WTC11 (cell line): ENCODE measurements at regions not wholly inside any gene's neighbourhood (a gene's known extent, or its start where the extent isn't known, plus 50 kb on each side); places are given as distances from the start of the nearest gene placed in this dataset.

ENCODE experiments used
- ATAC-seq: fragments of 200-7000 bp; cut with Tn5 transposase; 2 replicates; pipeline ENCODE4 v1.10.0; 2021; ENCODE audit warnings: mild to moderate bottlenecking, moderate library complexity
- CTCF ChIA-PET: fragments of 300-600 bp; sonication (Branson Sonifier 250); formaldehyde crosslinking; loops from one replicate; lab custom pipeline; 2021; ENCODE audit warnings: antibody characterized with exemption; lab: Charles Lee
- POLR2A ChIA-PET: fragments of 350-600 bp; sonication (Branson Sonifier 250); formaldehyde crosslinking; loops from one replicate; lab custom pipeline; 2021; ENCODE audit warnings: antibody characterized with exemption; lab: Charles Lee
- DNase-seq: peaks from one replicate; pipeline ENCODE4 v3.0.0; 2021; ENCODE audit warnings: low spot score
- H3K27ac Mint-ChIP-seq: 2 replicates; pipeline ENCODE4 v1.8.0; 2021; ENCODE audit warnings: mixed read lengths
- H3K27me3 Mint-ChIP-seq: 2 replicates; pipeline ENCODE4 v1.8.0; 2021; ENCODE audit warnings: low read depth, mild to moderate bottlenecking, moderate library complexity, mixed read lengths
- H3K36me3 Mint-ChIP-seq: 2 replicates; pipeline ENCODE4 v1.8.0; 2021; ENCODE audit warnings: mixed read lengths
- H3K4me1 Mint-ChIP-seq: 2 replicates; pipeline ENCODE4 v1.8.0; 2022; ENCODE audit warnings: mixed read lengths
- H3K4me3 Mint-ChIP-seq: 2 replicates; pipeline ENCODE4 v1.8.0; 2021; ENCODE audit warnings: mild to moderate bottlenecking, moderate library complexity, mixed read lengths
- H3K9me3 Mint-ChIP-seq: 2 replicates; pipeline ENCODE4 v1.8.0; 2021; ENCODE audit warnings: mixed read lengths
- ATF1 ChIP-seq: sonication (generic); formaldehyde crosslinking; IDR thresholded peaks from 2 replicates; pipeline ENCODE4 v1.8.1; 2023; ENCODE audit warnings: mild to moderate bottlenecking, moderate library complexity, missing genetic modification reagents
- ELF4 ChIP-seq: sonication (generic); formaldehyde crosslinking; IDR thresholded peaks from 2 replicates; pipeline ENCODE4 v1.8.1; 2022; ENCODE audit warnings: low read depth, mild to moderate bottlenecking, moderate library complexity, missing genetic modification reagents
- FOXK1 ChIP-seq: sonication (generic); formaldehyde crosslinking; IDR thresholded peaks from 2 replicates; pipeline ENCODE4 v1.8.0; 2022; ENCODE audit warnings: mild to moderate bottlenecking, moderate library complexity, missing genetic modification reagents
- KAT7 ChIP-seq: sonication (generic); formaldehyde crosslinking; IDR thresholded peaks from 2 replicates; pipeline ENCODE4 v1.8.1; 2023; ENCODE audit warnings: missing genetic modification reagents, mild to moderate bottlenecking, borderline replicate concordance
- MAX ChIP-seq: sonication (generic); formaldehyde crosslinking; IDR thresholded peaks from 2 replicates; pipeline ENCODE4 v1.8.0; 2022; ENCODE audit warnings: mild to moderate bottlenecking, missing genetic modification reagents
- NFATC4 ChIP-seq: fragments of 250-450 bp; sonication (Bioruptor Pico); IDR thresholded peaks from 2 replicates; pipeline ENCODE4 v1.9.0; 2021; ENCODE audit warnings: mild to moderate bottlenecking
- NFYB ChIP-seq: sonication (generic); formaldehyde crosslinking; conservative IDR thresholded peaks from 2 replicates; pipeline ENCODE4 v1.8.0; 2022; ENCODE audit warnings: low read depth, missing genetic modification reagents
- RORB ChIP-seq: fragments of 250-450 bp; sonication (Bioruptor Pico); IDR thresholded peaks from 2 replicates; pipeline ENCODE4 v1.9.0; 2021; ENCODE audit warnings: mild to moderate bottlenecking
- TCF7 ChIP-seq: sonication (generic); formaldehyde crosslinking; IDR thresholded peaks from 2 replicates; pipeline ENCODE4 v1.8.0; 2022; ENCODE audit warnings: mild to moderate bottlenecking, low read depth, missing genetic modification reagents, moderate library complexity
- TEAD1 ChIP-seq: sonication (generic); formaldehyde crosslinking; IDR thresholded peaks from 2 replicates; pipeline ENCODE4 v1.8.0; 2022; ENCODE audit warnings: mild to moderate bottlenecking, missing genetic modification reagents
- USF1 ChIP-seq: sonication (generic); formaldehyde crosslinking; IDR thresholded peaks from 2 replicates; pipeline ENCODE4 v1.8.0; 2022; ENCODE audit warnings: mild to moderate bottlenecking, missing genetic modification reagents
- ZMAT4 ChIP-seq: fragments of 250-450 bp; sonication (Bioruptor Pico); IDR thresholded peaks from 2 replicates; pipeline ENCODE4 v1.9.0; 2021; ENCODE audit warnings: mild to moderate bottlenecking
- ZNF138 ChIP-seq: sonication (generic); formaldehyde crosslinking; conservative IDR thresholded peaks from 2 replicates; pipeline ENCODE4 v1.8.1; 2022; ENCODE audit warnings: mild to moderate bottlenecking, moderate library complexity, missing genetic modification reagents
- ZNF219 ChIP-seq: sonication (generic); formaldehyde crosslinking; IDR thresholded peaks from 2 replicates; pipeline ENCODE4 v1.8.0; 2023; ENCODE audit warnings: missing genetic modification reagents, mild to moderate bottlenecking, borderline replicate concordance
- ZNF512 ChIP-seq: sonication (generic); formaldehyde crosslinking; IDR thresholded peaks from 2 replicates; pipeline ENCODE4 v1.8.1; 2022; ENCODE audit warnings: missing genetic modification reagents, borderline replicate concordance
- ZNF671 ChIP-seq: fragments of 250-450 bp; sonication (Bioruptor Pico); IDR thresholded peaks from 2 replicates; pipeline ENCODE4 v1.8.0; 2021; ENCODE audit warnings: mild to moderate bottlenecking
- TF ChIP-seq, protein P1 (sequence below): sonication (generic); formaldehyde crosslinking; IDR thresholded peaks from 2 replicates; pipeline ENCODE4 v1.8.1; 2023; ENCODE audit warnings: mild to moderate bottlenecking, missing genetic modification reagents, moderate library complexity
- TF ChIP-seq, protein P2 (sequence below): sonication (generic); formaldehyde crosslinking; IDR thresholded peaks from 2 replicates; pipeline ENCODE4 v1.8.1; 2023; ENCODE audit warnings: mild to moderate bottlenecking, missing genetic modification reagents
- TF ChIP-seq, protein P3 (sequence below): sonication (generic); formaldehyde crosslinking; IDR thresholded peaks from 2 replicates; pipeline ENCODE4 v1.8.0; 2022; ENCODE audit warnings: mild to moderate bottlenecking, missing genetic modification reagents
- TF ChIP-seq, protein P4 (sequence below): fragments of 200-600 bp; IDR thresholded peaks from 2 replicates; pipeline ENCODE4 v1.8.0; 2022; ENCODE audit warnings: antibody characterized with exemption
- TF ChIP-seq, protein P5 (sequence below): sonication (generic); formaldehyde crosslinking; IDR thresholded peaks from 2 replicates; pipeline ENCODE4 v1.8.1; 2023; ENCODE audit warnings: mild to moderate bottlenecking, missing genetic modification reagents, borderline replicate concordance

DNA sequence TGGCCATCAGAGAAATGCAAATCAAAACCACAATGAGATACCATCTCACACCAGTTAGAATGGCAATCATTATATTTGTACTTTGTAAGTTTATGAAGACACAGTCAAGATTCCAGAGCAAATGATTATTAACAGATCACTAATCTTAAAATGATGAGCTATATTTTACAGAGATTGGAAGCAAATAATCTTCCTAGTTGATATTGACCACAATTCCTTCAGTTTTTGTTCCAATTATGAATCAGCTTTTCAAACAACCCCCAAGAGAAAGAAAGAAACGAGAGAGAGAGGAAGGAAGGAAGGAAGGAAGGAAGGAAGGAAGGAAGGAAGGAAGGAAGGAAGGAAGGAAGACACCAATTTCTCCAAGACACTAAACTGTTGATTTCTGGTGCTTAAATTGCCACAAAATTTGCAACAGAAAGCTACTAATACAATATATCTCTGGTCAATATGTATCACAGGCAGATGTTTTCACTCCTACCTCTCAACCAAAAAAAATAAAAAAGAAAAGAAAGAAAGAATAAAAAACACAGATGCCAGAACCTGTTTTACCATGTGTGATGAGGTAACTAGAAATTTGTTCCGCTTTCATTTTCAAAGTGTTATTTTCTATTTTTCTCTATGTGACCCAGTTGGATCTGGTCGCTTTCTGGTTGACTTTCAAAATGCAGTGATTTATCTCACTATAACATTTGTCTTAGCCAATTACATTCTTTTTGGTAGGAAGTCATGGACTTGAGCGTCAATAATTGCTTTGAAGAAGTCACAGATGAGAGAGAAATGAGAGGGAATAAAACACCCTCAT lies 1609.6 kb downstream of the SI start:
- no peak overlapping the region for H3K27ac Mint-ChIP-seq
- DNase-seq (no peak), ATAC-seq (no peak)
- no peaks in the 10 kb centered on the region for H3K27me3 Mint-ChIP-seq
- no peaks in the 10 kb centered on the region for H3K4me1 Mint-ChIP-seq
- POLR2A ChIA-PET = no interaction called here
- CTCF ChIA-PET = no interaction called here
- H3K36me3 Mint-ChIP-seq = no peaks in the 10 kb centered on the region; the same call in 1 of the 2 replicates
- H3K9me3 Mint-ChIP-seq = peaks cover 19% of the 10 kb centered on the region
- TF ChIP-seq TCF7 (CRISPR knock-in tag) (no peak), USF1 (CRISPR knock-in tag) (no peak), ZNF219 (CRISPR knock-in tag) (no peak), ZMAT4 (CRISPR knock-in tag) (no peak), ZNF671 (CRISPR knock-in tag) (no peak), ZNF138 (CRISPR knock-in tag) (no peak), NFATC4 (CRISPR knock-in tag) (no peak), KAT7 (CRISPR knock-in tag) (no peak), MAX (CRISPR knock-in tag) (no peak), NFYB (no peak), ZNF512 (no peak), ATF1 (CRISPR knock-in tag) (no peak), TEAD1 (CRISPR knock-in tag) (no peak)
- TF ChIP-seq, protein P1, sequence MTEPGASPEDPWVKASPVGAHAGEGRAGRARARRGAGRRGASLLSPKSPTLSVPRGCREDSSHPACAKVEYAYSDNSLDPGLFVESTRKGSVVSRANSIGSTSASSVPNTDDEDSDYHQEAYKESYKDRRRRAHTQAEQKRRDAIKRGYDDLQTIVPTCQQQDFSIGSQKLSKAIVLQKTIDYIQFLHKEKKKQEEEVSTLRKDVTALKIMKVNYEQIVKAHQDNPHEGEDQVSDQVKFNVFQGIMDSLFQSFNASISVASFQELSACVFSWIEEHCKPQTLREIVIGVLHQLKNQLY (CRISPR knock-in tag) = no peak
- TF ChIP-seq, protein P2, sequence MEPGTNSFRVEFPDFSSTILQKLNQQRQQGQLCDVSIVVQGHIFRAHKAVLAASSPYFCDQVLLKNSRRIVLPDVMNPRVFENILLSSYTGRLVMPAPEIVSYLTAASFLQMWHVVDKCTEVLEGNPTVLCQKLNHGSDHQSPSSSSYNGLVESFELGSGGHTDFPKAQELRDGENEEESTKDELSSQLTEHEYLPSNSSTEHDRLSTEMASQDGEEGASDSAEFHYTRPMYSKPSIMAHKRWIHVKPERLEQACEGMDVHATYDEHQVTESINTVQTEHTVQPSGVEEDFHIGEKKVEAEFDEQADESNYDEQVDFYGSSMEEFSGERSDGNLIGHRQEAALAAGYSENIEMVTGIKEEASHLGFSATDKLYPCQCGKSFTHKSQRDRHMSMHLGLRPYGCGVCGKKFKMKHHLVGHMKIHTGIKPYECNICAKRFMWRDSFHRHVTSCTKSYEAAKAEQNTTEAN (CRISPR knock-in tag) = no peak
- TF ChIP-seq, protein P3, sequence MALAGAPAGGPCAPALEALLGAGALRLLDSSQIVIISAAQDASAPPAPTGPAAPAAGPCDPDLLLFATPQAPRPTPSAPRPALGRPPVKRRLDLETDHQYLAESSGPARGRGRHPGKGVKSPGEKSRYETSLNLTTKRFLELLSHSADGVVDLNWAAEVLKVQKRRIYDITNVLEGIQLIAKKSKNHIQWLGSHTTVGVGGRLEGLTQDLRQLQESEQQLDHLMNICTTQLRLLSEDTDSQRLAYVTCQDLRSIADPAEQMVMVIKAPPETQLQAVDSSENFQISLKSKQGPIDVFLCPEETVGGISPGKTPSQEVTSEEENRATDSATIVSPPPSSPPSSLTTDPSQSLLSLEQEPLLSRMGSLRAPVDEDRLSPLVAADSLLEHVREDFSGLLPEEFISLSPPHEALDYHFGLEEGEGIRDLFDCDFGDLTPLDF (CRISPR knock-in tag) = no peak
- H3K4me3 Mint-ChIP-seq = no peak overlapping the region

DNA sequence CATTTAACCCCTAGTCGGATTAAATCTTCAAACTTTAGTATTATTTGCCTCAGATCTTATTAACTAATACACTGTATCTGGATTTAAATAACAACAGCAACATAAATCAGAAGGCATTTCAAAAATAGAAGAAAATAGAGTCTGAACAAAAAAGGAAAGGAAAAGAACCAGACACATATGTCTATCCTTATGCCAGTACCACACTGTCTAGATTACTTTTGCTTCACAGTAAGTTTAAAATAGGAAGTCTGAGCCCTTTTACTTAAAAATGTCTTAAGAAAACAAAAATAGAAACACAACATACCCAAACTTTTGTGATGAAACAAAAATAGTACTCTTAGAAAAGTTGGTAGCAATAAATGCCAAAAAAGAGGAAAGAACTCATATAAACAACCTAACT lies 1615.8 kb downstream of the SI start:
- H3K9me3 Mint-ChIP-seq = peaks cover 16% of the 10 kb centered on the region
- POLR2A ChIA-PET = no interaction called here
- no peaks in the 10 kb centered on the region for H3K4me1 Mint-ChIP-seq
- H3K27ac Mint-ChIP-seq = no peak overlapping the region
- ATAC-seq (no peak), DNase-seq (no peak)
- H3K4me3 Mint-ChIP-seq = no peak overlapping the region
- H3K36me3 Mint-ChIP-seq = no peaks in the 10 kb centered on the region
- CTCF ChIA-PET = no interaction called here
- H3K27me3 Mint-ChIP-seq = no peaks in the 10 kb centered on the region
- no peak for TF ChIP-seq ZNF512
- TF ChIP-seq RORB (CRISPR knock-in tag) = no peak
- TF ChIP-seq NFATC4 (CRISPR knock-in tag) = no peak
- TF ChIP-seq, protein P4, sequence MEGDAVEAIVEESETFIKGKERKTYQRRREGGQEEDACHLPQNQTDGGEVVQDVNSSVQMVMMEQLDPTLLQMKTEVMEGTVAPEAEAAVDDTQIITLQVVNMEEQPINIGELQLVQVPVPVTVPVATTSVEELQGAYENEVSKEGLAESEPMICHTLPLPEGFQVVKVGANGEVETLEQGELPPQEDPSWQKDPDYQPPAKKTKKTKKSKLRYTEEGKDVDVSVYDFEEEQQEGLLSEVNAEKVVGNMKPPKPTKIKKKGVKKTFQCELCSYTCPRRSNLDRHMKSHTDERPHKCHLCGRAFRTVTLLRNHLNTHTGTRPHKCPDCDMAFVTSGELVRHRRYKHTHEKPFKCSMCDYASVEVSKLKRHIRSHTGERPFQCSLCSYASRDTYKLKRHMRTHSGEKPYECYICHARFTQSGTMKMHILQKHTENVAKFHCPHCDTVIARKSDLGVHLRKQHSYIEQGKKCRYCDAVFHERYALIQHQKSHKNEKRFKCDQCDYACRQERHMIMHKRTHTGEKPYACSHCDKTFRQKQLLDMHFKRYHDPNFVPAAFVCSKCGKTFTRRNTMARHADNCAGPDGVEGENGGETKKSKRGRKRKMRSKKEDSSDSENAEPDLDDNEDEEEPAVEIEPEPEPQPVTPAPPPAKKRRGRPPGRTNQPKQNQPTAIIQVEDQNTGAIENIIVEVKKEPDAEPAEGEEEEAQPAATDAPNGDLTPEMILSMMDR = no peak
- TF ChIP-seq FOXK1 (CRISPR knock-in tag) = no peak
- no peak for TF ChIP-seq ELF4 (CRISPR knock-in tag)
- TF ChIP-seq, protein P5, sequence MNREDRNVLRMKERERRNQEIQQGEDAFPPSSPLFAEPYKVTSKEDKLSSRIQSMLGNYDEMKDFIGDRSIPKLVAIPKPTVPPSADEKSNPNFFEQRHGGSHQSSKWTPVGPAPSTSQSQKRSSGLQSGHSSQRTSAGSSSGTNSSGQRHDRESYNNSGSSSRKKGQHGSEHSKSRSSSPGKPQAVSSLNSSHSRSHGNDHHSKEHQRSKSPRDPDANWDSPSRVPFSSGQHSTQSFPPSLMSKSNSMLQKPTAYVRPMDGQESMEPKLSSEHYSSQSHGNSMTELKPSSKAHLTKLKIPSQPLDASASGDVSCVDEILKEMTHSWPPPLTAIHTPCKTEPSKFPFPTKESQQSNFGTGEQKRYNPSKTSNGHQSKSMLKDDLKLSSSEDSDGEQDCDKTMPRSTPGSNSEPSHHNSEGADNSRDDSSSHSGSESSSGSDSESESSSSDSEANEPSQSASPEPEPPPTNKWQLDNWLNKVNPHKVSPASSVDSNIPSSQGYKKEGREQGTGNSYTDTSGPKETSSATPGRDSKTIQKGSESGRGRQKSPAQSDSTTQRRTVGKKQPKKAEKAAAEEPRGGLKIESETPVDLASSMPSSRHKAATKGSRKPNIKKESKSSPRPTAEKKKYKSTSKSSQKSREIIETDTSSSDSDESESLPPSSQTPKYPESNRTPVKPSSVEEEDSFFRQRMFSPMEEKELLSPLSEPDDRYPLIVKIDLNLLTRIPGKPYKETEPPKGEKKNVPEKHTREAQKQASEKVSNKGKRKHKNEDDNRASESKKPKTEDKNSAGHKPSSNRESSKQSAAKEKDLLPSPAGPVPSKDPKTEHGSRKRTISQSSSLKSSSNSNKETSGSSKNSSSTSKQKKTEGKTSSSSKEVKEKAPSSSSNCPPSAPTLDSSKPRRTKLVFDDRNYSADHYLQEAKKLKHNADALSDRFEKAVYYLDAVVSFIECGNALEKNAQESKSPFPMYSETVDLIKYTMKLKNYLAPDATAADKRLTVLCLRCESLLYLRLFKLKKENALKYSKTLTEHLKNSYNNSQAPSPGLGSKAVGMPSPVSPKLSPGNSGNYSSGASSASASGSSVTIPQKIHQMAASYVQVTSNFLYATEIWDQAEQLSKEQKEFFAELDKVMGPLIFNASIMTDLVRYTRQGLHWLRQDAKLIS (CRISPR knock-in tag) = no peak
